Astrocyte (in vitro differentiated cells and primary cell): ENCODE measurements at regions not wholly inside any gene's neighbourhood (a gene's known extent, or its start where the extent isn't known, plus 50 kb on each side); places are given as distances from the start of the nearest gene placed in this dataset.

Source experiments
- DNase-seq: peaks from one replicate; pipeline ENCODE4 v3.0.0-alpha.2; 2010; ENCODE audit warnings: low read depth
- FAIRE-seq: peaks from 2 replicates; lab custom pipeline; 2011; peaks lifted over from hg19 to GRCh38; lab: Jason Lieb, UNC
- H2AFZ ChIP-seq: 2 replicates; pipeline ENCODE4 v1.6.0; 2012; ENCODE audit warnings: low read depth, low read length, inconsistent platforms
- H3K27ac ChIP-seq: 2 replicates; pipeline ENCODE4 v1.5.1; 2011; ENCODE audit warnings: low read depth, low read length, inconsistent platforms
- H3K27me3 ChIP-seq: 2 replicates; pipeline ENCODE4 v1.6.0; 2011; ENCODE audit warnings: low read length, inconsistent platforms; ENCODE audit not compliant: insufficient read depth
- H3K36me3 ChIP-seq: 2 replicates; pipeline ENCODE4 v1.5.1; 2011; ENCODE audit warnings: low read length, inconsistent platforms; ENCODE audit not compliant: insufficient read depth
- H3K4me1 ChIP-seq: 2 replicates; pipeline ENCODE4 v1.5.1; 2011; ENCODE audit warnings: low read length, inconsistent platforms; ENCODE audit not compliant: insufficient read depth
- H3K4me2 ChIP-seq: 2 replicates; pipeline ENCODE4 v1.6.0; 2012; ENCODE audit warnings: low read length, inconsistent platforms
- H3K4me3 ChIP-seq: 2 replicates; pipeline ENCODE4 v1.5.1; 2011; ENCODE audit warnings: low read depth, mild to moderate bottlenecking, low read length, inconsistent platforms; ENCODE audit not compliant: insufficient read depth
- H3K79me2 ChIP-seq: 2 replicates; pipeline ENCODE4 v1.6.0; 2012; ENCODE audit warnings: mild to moderate bottlenecking, low read length, inconsistent platforms; ENCODE audit not compliant: insufficient read depth
- H3K9ac ChIP-seq: 2 replicates; pipeline ENCODE4 v1.6.0; 2012; ENCODE audit warnings: mild to moderate bottlenecking, low read length, inconsistent platforms
- H3K9me3 ChIP-seq: 2 replicates; pipeline ENCODE4 v1.5.1; 2012; ENCODE audit warnings: low read depth, mild to moderate bottlenecking, low read length, inconsistent platforms; ENCODE audit not compliant: insufficient read depth
- H4K20me1 ChIP-seq: 2 replicates; pipeline ENCODE4 v1.6.0; 2012; ENCODE audit warnings: low read length, inconsistent platforms; ENCODE audit not compliant: insufficient read depth
- H3K27ac Mint-ChIP-seq: one replicate; pipeline ENCODE4 v1.8.0; 2021; ENCODE audit warnings: mild to moderate bottlenecking, mixed read lengths; ENCODE audit not compliant: unreplicated experiment
- H3K27me3 Mint-ChIP-seq: one replicate; pipeline ENCODE4 v1.8.0; 2021; ENCODE audit warnings: low read depth, mixed read lengths; ENCODE audit not compliant: unreplicated experiment
- H3K36me3 Mint-ChIP-seq: one replicate; pipeline ENCODE4 v1.8.0; 2021; ENCODE audit warnings: low read depth, mixed read lengths; ENCODE audit not compliant: unreplicated experiment
- H3K4me1 Mint-ChIP-seq: one replicate; pipeline ENCODE4 v1.8.0; 2021; ENCODE audit warnings: low read depth, mixed read lengths; ENCODE audit not compliant: unreplicated experiment
- H3K4me3 Mint-ChIP-seq: one replicate; pipeline ENCODE4 v1.8.0; 2021; ENCODE audit warnings: mild to moderate bottlenecking, moderate library complexity, mixed read lengths; ENCODE audit not compliant: unreplicated experiment
- H3K9me3 Mint-ChIP-seq: one replicate; pipeline ENCODE4 v1.8.0; 2021; ENCODE audit warnings: mild to moderate bottlenecking, mixed read lengths; ENCODE audit not compliant: unreplicated experiment
- CTCF ChIP-seq: IDR thresholded peaks from 2 replicates; pipeline ENCODE4 v1.5.1; 2011; ENCODE audit warnings: low read depth, mild to moderate bottlenecking, inconsistent platforms, low read length, moderate library complexity; ENCODE audit not compliant: insufficient read depth
- EZH2 ChIP-seq: IDR thresholded peaks from 2 replicates; pipeline ENCODE4 v1.6.1; 2012; ENCODE audit warnings: mild to moderate bottlenecking, low read length, inconsistent platforms; ENCODE audit not compliant: insufficient read depth

GRCh38 chr5:1698589-1699316 lies 100.9 kb downstream of the MRPL36 start:
- Histone ChIP-seq H2AFZ (no peak overlapping the region), H3K4me3 (no peak overlapping the region), H3K9ac (no peak overlapping the region), H3K27ac (no peak overlapping the region), H3K4me2 (no peak overlapping the region), H3K79me2 (no peaks in the 10 kb centered on the region), H3K27me3 (peaks cover 2% of the 10 kb centered on the region), H4K20me1 (no peaks in the 10 kb centered on the region), H3K9me3 (no peaks in the 10 kb centered on the region), H3K4me1 (no peaks in the 10 kb centered on the region), H3K36me3 (no peaks in the 10 kb centered on the region)
- no peak for DNase-seq
- Mint-ChIP-seq H3K4me3 (no peak overlapping the region), H3K36me3 (no peaks in the 10 kb centered on the region), H3K4me1 (no peaks in the 10 kb centered on the region), H3K27me3 (no peaks in the 10 kb centered on the region), H3K9me3 (peaks cover 3% of the 10 kb centered on the region), H3K27ac (no peak overlapping the region)
- TF ChIP-seq EZH2: no peak
- FAIRE-seq: no peak

GRCh38 chr5:1692381-1692780 lies 107.3 kb downstream of the MRPL36 start:
- Histone ChIP-seq H3K4me2 (no peak overlapping the region), H3K9ac (no peak overlapping the region), H3K27me3 (no peaks in the 10 kb centered on the region), H3K4me1 (no peaks in the 10 kb centered on the region), H3K4me3 (no peak overlapping the region), H3K27ac (no peak overlapping the region), H4K20me1 (no peaks in the 10 kb centered on the region), H3K79me2 (no peaks in the 10 kb centered on the region), H3K9me3 (peaks cover 2% of the 10 kb centered on the region), H3K36me3 (no peaks in the 10 kb centered on the region), H2AFZ (no peak overlapping the region)
- Mint-ChIP-seq H3K9me3 (peaks cover 13% of the 10 kb centered on the region), H3K4me1 (no peaks in the 10 kb centered on the region), H3K27me3 (peaks cover 8% of the 10 kb centered on the region), H3K4me3 (no peak overlapping the region), H3K36me3 (no peaks in the 10 kb centered on the region), H3K27ac (no peak overlapping the region)
- TF ChIP-seq CTCF (no peak), EZH2 (no peak)
- no peak for FAIRE-seq
- no peak for DNase-seq

DNA sequence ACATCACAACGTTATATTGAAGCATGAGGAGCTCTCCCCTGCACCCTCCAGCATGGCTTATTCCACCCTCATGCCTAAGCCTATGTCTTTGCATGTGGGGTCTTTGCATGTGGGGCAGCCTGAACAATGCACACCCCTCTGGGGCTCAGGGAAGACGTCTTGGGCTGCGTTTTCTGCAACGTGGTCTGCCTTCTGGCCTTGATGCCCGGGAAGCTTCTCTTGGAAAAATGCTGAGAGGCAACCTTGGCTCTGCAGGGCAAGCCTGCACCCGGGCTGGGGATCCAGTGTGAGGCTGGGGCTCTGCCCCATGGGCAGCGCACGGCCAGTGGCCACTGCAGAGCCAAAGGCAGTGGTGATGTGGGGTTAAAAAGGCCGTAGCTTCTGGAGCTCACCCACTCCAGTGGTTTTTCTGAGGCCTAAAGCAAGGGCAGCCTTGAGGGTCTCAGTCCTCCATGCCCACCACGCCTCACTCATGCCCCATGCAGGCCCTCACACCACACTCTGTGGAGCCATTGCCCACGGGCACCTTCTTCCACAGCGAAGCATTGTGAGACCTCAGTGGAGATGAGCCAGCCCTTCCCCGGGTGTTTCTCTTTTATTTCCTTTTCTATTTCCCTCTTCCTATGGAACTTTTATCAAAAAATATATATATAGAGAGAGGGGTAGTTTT lies 112.2 kb downstream of the MRPL36 start:
- Histone ChIP-seq H3K4me1 (no peaks in the 10 kb centered on the region), H3K4me3 (no peak overlapping the region), H4K20me1 (no peaks in the 10 kb centered on the region), H3K9ac (no peak overlapping the region), H3K9me3 (peaks cover 2% of the 10 kb centered on the region), H3K4me2 (no peak overlapping the region), H3K36me3 (no peaks in the 10 kb centered on the region), H3K27me3 (no peaks in the 10 kb centered on the region), H3K79me2 (no peaks in the 10 kb centered on the region), H2AFZ (no peak overlapping the region), H3K27ac (no peak overlapping the region)
- Mint-ChIP-seq H3K27me3 (peaks cover 9% of the 10 kb centered on the region), H3K4me3 (no peak overlapping the region), H3K4me1 (no peaks in the 10 kb centered on the region), H3K36me3 (no peaks in the 10 kb centered on the region), H3K9me3 (peaks cover 11% of the 10 kb centered on the region), H3K27ac (no peak overlapping the region)
- DNase-seq: no peak
- no peak for FAIRE-seq
- TF ChIP-seq CTCF: no peak
- TF ChIP-seq EZH2: no peak
